ENCODE measurements at regions not wholly inside any gene's neighbourhood (a gene's known extent, or its start where the extent isn't known, plus 50 kb on each side); places are given as distances from the start of the nearest gene placed in this dataset.

DNA sequence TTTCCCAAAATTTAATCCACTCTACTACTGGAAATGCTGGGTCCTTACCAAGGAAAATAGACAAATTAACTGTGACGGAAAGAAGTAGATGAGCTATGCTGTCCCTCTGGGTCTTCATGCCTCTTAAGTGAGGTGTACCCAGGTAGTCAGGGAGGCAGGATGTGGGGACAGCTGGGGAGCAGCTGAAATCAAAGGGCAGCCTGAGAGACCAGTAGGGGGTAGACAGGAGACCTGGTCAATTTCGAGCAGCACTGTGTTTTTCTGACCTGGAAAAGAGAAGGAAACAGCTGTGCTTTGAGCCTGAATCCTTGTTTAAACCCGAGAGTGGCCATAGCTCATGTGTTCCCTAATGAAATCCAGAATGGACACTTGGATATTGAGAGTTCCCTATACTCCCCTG is 587.3 kb downstream of the EFNB2 start:
- TF ChIP-seq EZH2 (IDR thresholded peaks at IDR 0.05) (no peak), POLR2AphosphoS5 (IDR thresholded peaks at IDR 0.05; ENCODE audit: borderline replicate concordance, low read depth, low read length) (no peak)

Measured in SK-N-MC (cell line).